HFF-Myc (cell line): ENCODE measurements at regions not wholly inside any gene's neighbourhood (a gene's known extent, or its start where the extent isn't known, plus 50 kb on each side); places are given as distances from the start of the nearest gene placed in this dataset.

Source experiments
- DNase-seq: peaks from one replicate; pipeline ENCODE4 v3.0.0-alpha.2; 2011; ENCODE audit warnings: low read depth; ENCODE audit errors: extremely low read depth
- H3K4me3 ChIP-seq: replicated peaks from 2 replicates; pipeline ENCODE4 v1.5.1; 2011; ENCODE audit warnings: low read depth, mild to moderate bottlenecking, control low read depth, low read length
- TF ChIP-seq, protein P1 (sequence below): IDR thresholded peaks from 2 replicates; pipeline ENCODE4 v1.5.1; 2012; ENCODE audit warnings: mild to moderate bottlenecking, low read depth, low read length, control low read depth; ENCODE audit errors: missing control alignments

GRCh38 chr18:76255070-76255683 lies 239.9 kb downstream of the ZNF516 start:
- TF ChIP-seq, protein P1, sequence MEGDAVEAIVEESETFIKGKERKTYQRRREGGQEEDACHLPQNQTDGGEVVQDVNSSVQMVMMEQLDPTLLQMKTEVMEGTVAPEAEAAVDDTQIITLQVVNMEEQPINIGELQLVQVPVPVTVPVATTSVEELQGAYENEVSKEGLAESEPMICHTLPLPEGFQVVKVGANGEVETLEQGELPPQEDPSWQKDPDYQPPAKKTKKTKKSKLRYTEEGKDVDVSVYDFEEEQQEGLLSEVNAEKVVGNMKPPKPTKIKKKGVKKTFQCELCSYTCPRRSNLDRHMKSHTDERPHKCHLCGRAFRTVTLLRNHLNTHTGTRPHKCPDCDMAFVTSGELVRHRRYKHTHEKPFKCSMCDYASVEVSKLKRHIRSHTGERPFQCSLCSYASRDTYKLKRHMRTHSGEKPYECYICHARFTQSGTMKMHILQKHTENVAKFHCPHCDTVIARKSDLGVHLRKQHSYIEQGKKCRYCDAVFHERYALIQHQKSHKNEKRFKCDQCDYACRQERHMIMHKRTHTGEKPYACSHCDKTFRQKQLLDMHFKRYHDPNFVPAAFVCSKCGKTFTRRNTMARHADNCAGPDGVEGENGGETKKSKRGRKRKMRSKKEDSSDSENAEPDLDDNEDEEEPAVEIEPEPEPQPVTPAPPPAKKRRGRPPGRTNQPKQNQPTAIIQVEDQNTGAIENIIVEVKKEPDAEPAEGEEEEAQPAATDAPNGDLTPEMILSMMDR: no peak
- no peak overlapping the region for H3K4me3 ChIP-seq
- no peak for DNase-seq

- no peak overlapping the region for H3K4me3 ChIP-seq
- TF ChIP-seq, protein P1: peak; percentile 55
- DNase-seq: no peak
These were observed 242.2 kb downstream of the ZNF516 start for GRCh38 chr18:76252880-76253279.

DNA sequence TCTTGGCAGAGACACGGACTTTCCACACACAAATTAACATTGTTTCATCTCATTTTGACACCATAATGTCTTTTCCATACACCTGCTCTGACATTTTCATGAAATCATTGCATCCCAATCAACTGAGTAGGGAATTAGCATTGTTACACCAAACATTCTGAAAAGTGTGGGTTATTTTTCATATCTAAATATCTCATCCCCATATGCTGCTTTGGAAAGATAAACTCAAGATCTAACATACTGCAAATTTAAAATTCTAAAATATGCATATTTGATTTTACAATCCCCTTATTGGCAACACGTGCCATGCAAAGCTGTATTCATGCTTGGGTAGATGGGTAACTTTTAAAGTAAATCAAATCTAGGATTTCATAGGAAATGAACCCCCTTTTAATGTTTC lies 242.9 kb downstream of the ZNF516 start:
- DNase-seq: no peak
- H3K4me3 ChIP-seq: no peak overlapping the region

DNA sequence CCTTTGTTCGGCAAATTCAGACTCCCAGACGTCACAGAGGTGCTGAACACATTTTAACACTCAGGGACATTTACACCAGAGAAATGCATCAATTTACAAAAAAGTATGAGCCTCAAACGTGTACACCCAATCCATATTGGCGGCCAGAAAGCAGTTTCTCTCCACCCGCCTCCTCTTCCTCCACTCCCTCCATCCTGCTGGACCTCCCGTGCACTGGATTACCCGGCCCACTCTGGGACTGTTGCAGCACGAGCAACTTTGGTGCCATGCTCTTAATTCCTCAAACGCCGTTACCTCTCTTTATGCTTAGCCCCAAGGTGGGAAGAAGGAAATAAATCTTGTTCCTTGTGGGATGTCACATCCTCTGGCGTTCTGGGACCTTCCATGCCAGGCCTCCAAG lies 243.4 kb downstream of the ZNF516 start:
- no peak overlapping the region for H3K4me3 ChIP-seq
- TF ChIP-seq, protein P1: no peak
- no peak for DNase-seq

More for the DNA sequence above, 242.9 kb downstream of the ZNF516 start:
- TF ChIP-seq, protein P1: no peak

DNA sequence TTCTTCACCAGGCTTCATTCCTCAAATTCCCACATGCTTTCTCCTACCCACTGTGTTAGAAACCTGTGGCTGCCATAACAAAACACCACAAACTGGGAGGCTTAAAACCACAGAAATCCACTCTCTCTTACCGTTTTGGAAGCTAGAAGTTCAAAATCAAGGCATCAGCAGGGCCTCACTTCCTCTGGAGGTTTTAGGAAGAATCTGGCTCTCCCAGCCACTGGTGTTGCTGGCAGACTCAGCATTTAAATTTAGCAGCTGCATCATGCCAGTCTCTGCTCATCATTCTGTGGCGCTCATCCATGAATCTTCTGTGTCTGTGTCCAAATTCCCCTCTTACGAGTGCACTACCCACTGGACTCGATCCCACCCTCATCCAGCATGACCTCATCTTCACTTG lies 248.5 kb downstream of the ZNF516 start:
- TF ChIP-seq, protein P1: no peak
- DNase-seq: no peak

GRCh38 chr18:76234676-76235060 lies 260.4 kb downstream of the ZNF516 start:
- no peak for DNase-seq
- TF ChIP-seq, protein P1: no peak

More for the DNA sequence above, 248.5 kb downstream of the ZNF516 start:
- no peak overlapping the region for H3K4me3 ChIP-seq

GRCh38 chr18:76233876-76234675 lies 261.0 kb downstream of the ZNF516 start:
- TF ChIP-seq, protein P1: no peak
- no peak overlapping the region for H3K4me3 ChIP-seq
- no peak for DNase-seq

More at GRCh38 chr18:76234676-76235060, 260.4 kb downstream of the ZNF516 start:
- H3K4me3 ChIP-seq: no peak overlapping the region
